ENCODE measurements at regions not wholly inside any gene's neighbourhood (a gene's known extent, or its start where the extent isn't known, plus 50 kb on each side); places are given as distances from the start of the nearest gene placed in this dataset.

DNA sequence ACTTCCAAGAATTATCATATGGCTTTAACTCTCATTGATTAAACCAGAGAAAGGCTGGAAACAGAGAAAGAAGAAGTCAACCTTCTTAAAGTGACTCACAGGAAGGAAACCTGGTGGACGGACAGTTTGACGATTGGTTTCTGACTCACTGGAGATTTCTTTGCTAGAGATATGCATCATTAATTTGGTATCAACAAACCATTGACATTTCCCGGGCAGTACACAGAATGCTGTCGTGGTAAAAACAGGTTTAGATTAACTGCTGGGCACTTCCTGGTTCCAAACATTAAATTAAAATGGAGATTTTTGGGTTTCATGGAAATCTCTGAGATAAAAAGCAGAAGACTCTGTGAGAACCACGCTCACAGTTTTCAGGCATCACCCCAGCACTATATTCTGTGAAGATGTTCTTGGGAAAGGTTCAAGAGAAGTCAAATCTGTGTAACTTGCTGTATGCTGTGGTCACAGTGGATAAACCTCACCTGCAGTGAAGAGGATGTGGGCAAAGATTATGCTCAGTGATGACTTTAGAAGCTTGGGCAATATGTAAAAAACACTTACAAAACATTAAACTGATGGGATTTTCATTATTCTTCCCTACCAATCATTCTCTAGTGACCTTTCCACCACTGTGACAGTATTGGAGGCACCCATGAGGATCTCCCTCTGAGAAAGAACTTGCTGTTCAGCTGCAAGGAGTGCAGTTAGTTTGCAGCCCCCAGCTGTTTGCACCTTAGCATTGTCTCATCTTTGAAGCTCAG is 61.1 kb upstream of the CD44 start:
- no peak for DNase-seq

GRCh38 chr11:35078470-35078735 is 60.6 kb upstream of the CD44 start:
- no peak for DNase-seq

- DNase-seq, result no peak
These were observed 59.4 kb upstream of the CD44 start for GRCh38 chr11:35079611-35080010.

DNA sequence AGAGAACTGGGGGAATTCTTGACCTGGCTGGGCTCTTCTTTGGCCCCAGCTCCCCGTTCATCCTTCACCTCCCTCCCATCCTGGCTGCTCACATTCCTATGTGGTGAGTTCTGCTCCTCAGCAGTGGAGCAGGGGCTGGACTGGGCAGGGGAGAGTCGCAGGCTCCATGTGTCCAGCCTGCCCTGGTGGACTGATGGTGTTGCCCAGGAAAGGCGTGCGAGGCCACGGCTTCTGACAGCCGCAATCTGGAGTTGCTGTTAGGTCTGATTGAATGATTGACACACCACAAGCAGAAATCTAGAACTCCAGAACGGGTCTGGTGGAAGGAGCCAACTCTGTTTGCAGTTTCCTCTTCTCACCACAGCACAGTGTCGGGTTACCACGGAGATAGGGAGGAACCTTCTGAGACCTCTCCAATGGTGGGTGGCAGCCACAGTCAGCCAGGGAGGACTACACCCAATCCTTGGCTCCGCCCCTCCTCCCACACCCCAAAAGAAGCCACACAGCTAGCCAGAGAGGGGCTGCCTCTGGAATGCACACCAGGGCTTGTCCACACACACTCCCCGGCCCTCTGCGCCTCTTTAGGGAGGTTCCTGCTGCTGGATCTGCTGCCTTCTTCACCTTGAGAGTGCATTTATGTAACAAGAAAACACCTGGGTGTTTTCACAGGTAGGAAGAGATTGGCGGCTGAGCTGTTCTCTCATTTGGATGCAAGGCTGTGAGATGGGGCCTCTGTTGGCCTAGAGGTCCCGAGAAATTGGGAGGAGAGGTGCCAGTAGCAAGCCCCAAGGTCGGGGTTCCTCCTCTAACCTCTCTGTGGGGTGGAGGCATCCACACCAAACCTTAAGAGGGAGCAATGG is 56.4 kb upstream of the CD44 start:
- peak in 17 of 51 donors; percentile 2 to 31 (median 9) for DNase-seq

DNA sequence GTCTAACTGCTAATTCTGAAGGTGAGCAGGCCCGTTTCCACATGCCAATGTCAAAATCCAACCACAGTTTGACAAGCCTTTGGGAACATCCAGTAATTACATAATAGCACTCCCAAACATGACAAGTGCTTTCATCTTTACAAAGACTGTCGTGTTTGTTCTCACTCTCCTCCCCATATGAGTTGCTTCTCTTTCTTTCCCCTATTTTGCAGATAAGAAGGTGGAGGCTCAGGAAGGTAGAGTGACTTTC is 55.9 kb upstream of the CD44 start:
- peak in 1 of 51 donors; percentile 48 for DNase-seq

DNA sequence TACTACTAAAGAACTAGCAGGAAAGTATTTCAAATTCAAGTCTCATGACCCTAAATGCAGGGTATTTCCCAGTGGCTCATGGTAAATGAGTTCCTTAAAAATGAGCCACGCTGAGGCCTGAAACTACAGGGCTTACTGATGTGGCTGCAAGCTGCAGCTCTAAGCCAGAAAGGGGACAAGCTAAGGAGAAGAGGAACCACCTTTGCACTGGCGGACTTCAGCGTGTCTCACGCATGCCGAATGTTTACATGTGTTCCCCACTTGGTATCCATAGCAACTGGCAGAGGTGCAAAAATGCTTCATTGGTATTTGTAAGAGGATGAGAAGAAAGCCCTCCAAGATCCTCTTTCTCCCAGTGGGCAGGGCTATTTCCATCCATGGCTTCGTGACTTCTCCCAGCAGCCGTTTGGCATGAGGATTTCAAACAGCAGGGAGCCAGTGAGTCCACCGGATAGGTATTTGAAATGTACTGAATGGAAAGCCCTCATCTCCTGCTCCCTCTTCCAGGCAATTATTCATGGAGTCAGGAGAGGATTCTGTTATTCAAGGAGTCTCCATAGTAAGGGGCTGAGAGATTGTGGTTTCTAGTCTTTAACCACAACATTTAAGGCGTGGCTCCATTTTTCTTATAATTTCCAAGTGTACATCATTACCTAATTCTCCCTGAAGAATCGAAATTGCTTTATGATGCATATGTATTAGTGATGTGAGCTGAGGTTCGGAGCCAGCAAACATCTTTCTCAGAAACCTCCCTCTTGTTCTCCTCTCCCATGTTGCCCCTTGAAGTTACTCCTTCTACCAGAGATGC is 55.3 kb upstream of the CD44 start:
- peak in 27 of 51 donors; percentile 1 to 59 (median 16) for DNase-seq

GRCh38 chr11:35084817-35085440 is 54.0 kb upstream of the CD44 start:
- no peak for DNase-seq

DNA sequence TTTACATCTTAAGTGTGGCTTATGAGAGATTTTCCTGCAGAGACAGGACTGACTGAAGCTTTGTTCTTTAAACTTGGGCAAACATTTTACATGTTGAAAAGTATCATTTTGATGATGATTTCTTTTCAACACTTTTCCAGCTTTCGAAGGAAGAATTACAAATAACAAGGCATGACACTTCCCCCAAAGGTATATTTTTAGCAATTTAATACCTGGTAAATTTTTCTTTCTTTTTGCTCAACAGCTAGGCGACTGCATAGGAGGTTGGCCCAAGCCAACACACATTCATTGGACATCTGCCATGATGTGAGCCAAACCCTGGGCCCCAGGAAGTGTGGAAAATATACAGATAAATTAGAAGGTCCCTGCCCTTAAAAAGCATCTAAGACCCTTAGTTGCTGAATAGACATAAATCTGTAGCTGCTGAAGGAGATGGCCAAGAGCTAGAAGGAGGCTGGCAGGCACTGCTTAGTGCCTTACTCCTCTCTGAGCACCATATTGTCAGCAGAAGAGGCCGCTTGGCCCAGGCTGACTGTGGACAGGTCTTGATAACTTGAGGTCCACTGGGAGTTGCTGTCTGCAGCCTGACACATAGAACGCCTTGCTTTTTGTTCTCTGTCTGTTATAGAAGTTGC is 53.3 kb upstream of the CD44 start:
- no peak for DNase-seq

GRCh38 chr11:35087648-35088047 is 51.3 kb upstream of the CD44 start:
- DNase-seq, result no peak

DNA sequence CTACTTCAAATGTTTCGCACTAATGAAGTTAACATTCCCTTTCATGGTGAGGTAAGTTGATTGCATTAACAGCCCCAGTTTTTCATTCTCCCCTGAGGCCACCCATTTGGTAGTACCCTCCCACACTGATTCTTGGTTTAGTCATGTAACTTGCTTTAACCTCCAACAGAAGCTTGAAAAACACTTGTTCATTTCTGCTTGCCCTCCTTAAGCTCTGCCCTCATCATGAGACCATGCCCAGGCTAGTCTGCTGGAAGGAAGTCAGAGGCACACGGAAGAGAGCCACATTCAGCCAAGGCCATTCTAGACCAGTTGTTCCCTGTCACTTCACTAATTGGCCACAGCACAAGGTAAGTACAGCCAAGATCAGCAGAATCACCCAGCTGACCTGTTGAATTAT is 50.7 kb upstream of the CD44 start:
- DNase-seq, result no peak

GRCh38 chr11:35088676-35089075 is 50.3 kb upstream of the CD44 start:
- no peak for DNase-seq

Measured in hypothalamus (tissue), 51 donors.